IMR-90 (cell line): ENCODE measurements at regions not wholly inside any gene's neighbourhood (a gene's known extent, or its start where the extent isn't known, plus 50 kb on each side); places are given as distances from the start of the nearest gene placed in this dataset.

Experiments
- ATAC-seq: fragments of 200-7000 bp; cut with Tn5 transposase; 2 replicates; pipeline ENCODE4 v1.9.1; 2020; ENCODE audit warnings: low read depth, mild to moderate bottlenecking, moderate library complexity
- BruUV-seq: library from RNA; stranded (reverse); fragments of 400-500 nt; replicated peaks from 2 replicates; lab custom pipeline; 2021; lab: Mats Ljungman, UMichigan
- CTCF ChIA-PET: fragments of 300-600 bp; formaldehyde crosslinking; extraction: SDS; loops from one replicate; lab custom pipeline; 2021; ENCODE audit warnings: antibody characterized with exemption; lab: Yijun Ruan, JAX
- POLR2A ChIA-PET: fragments of 300-600 bp; sonication (Branson Sonifier 250); formaldehyde crosslinking; loops from one replicate; lab custom pipeline; 2022; ENCODE audit warnings: antibody characterized with exemption; ENCODE audit not compliant: unreplicated experiment; lab: Charles Lee
- DNase-seq: peaks from one replicate; pipeline ENCODE4 v3.0.0; 2013
- H2AFZ ChIP-seq: replicated peaks from 2 replicates; pipeline ENCODE3; 2013; ENCODE audit warnings: low read length, mild to moderate bottlenecking; ENCODE audit not compliant: poor library complexity
- H2AK5ac ChIP-seq: 2 replicates; pipeline ENCODE4 v1.6.1; 2013; ENCODE audit warnings: low read depth, low read length, inconsistent platforms
- H2AK9ac ChIP-seq: replicated peaks from 2 replicates; pipeline ENCODE3; 2013; ENCODE audit warnings: mild to moderate bottlenecking, low read depth, low read length, moderate library complexity; ENCODE audit not compliant: poor library complexity
- H2BK120ac ChIP-seq: 2 replicates; pipeline ENCODE4 v1.6.1; 2013; ENCODE audit warnings: low read depth, low read length, inconsistent platforms
- H2BK15ac ChIP-seq: 3 replicates; pipeline ENCODE4 v1.6.1; 2013; ENCODE audit warnings: low read depth, low read length, inconsistent platforms
- H2BK20ac ChIP-seq: 2 replicates; pipeline ENCODE4 v1.6.1; 2013; ENCODE audit warnings: low read depth, mild to moderate bottlenecking, inconsistent platforms, low read length, moderate library complexity
- H2BK5ac ChIP-seq: 2 replicates; pipeline ENCODE4 v1.6.1; 2013; ENCODE audit warnings: mild to moderate bottlenecking, low read depth, low read length, inconsistent platforms; ENCODE audit not compliant: poor library complexity, severe bottlenecking
- H3K14ac ChIP-seq: replicated peaks from 2 replicates; pipeline ENCODE4 v1.6.1; 2013; ENCODE audit warnings: low read depth, low read length, inconsistent platforms
- H3K18ac ChIP-seq: 2 replicates; pipeline ENCODE4 v1.6.1; 2013; ENCODE audit warnings: low read depth, low read length, control low read depth
- H3K23ac ChIP-seq: 2 replicates; pipeline ENCODE4 v1.6.1; 2013; ENCODE audit warnings: low read depth, low read length, inconsistent platforms
- H3K27ac ChIP-seq: 2 replicates; pipeline ENCODE4 v1.5.1; 2013; ENCODE audit warnings: mild to moderate bottlenecking, control low read depth, low read length; ENCODE audit not compliant: insufficient read depth
- H3K27me3 ChIP-seq: 2 replicates; pipeline ENCODE4 v1.6.1; 2013; ENCODE audit warnings: low read length; ENCODE audit not compliant: control insufficient read depth, insufficient read depth
- H3K36me3 ChIP-seq: 2 replicates; pipeline ENCODE4 v1.6.1; 2013; ENCODE audit warnings: low read length, mixed read lengths; ENCODE audit not compliant: control insufficient read depth, insufficient read depth
- H3K4ac ChIP-seq: 2 replicates; pipeline ENCODE4 v1.6.1; 2013; ENCODE audit warnings: low read depth, low read length, inconsistent platforms
- H3K4me1 ChIP-seq: 2 replicates; pipeline ENCODE4 v1.6.1; 2013; ENCODE audit warnings: low read length, mixed read lengths; ENCODE audit not compliant: control insufficient read depth, insufficient read depth
- H3K4me2 ChIP-seq: 2 replicates; pipeline ENCODE4 v1.6.1; 2013; ENCODE audit warnings: low read depth, mild to moderate bottlenecking, control low read depth, low read length, moderate library complexity
- H3K4me3 ChIP-seq: 2 replicates; pipeline ENCODE4 v1.5.1; 2013; ENCODE audit warnings: low read depth, mild to moderate bottlenecking, control low read depth, low read length, moderate library complexity; ENCODE audit not compliant: insufficient read depth
- H3K56ac ChIP-seq: 2 replicates; pipeline ENCODE4 v1.6.1; 2013; ENCODE audit warnings: low read length, inconsistent platforms; ENCODE audit not compliant: insufficient read depth; ENCODE audit errors: extremely low read depth
- H3K79me1 ChIP-seq, 2 experiments: 2 replicates each; pipeline ENCODE4 v1.6.1; 2013; ENCODE audit warnings: low read length in 2 of 2, inconsistent platforms in 1 of 2, low read depth in 1 of 2
- H3K9ac ChIP-seq: 2 replicates; pipeline ENCODE4 v1.6.1; 2013; ENCODE audit warnings: low read depth, low read length, control low read depth
- H3K9me1 ChIP-seq: 2 replicates; pipeline ENCODE4 v1.6.1; 2013; ENCODE audit warnings: low read length, inconsistent platforms; ENCODE audit not compliant: insufficient read depth
- H3K9me3 ChIP-seq: 2 replicates; pipeline ENCODE4 v1.6.1; 2013; ENCODE audit warnings: low read length; ENCODE audit not compliant: control insufficient read depth, insufficient read depth
- H4K20me1 ChIP-seq: 2 replicates; pipeline ENCODE4 v1.6.1; 2013; ENCODE audit warnings: low read length, inconsistent platforms; ENCODE audit not compliant: insufficient read depth
- H4K5ac ChIP-seq: 2 replicates; pipeline ENCODE4 v1.6.1; 2013; ENCODE audit warnings: mild to moderate bottlenecking, low read depth, low read length, control low read depth
- H4K8ac ChIP-seq, 2 experiments: 2 replicates each; pipeline ENCODE4 v1.6.1; 2013; ENCODE audit warnings: low read depth in 2 of 2, low read length in 2 of 2, control low read depth in 1 of 2, inconsistent platforms in 1 of 2
- H4K91ac ChIP-seq: 2 replicates; pipeline ENCODE4 v1.6.1; 2013; ENCODE audit warnings: low read depth, low read length, inconsistent platforms; ENCODE audit not compliant: insufficient read depth
- BHLHE40 ChIP-seq: fragments of 150-350 bp; IDR thresholded peaks from 2 replicates; pipeline ENCODE4 v1.6.1; 2016; ENCODE audit warnings: mild to moderate bottlenecking, low read depth, low read length
- CEBPB ChIP-seq: IDR thresholded peaks from 2 replicates; pipeline ENCODE4 v1.6.1; 2012; ENCODE audit warnings: low read depth, low read length, improper control_type of control experiment
- CHD1 ChIP-seq: IDR thresholded peaks from 2 replicates; pipeline ENCODE4 v1.6.1; 2012; ENCODE audit warnings: low read depth, low read length, improper control_type of control experiment
- ELK1 ChIP-seq: fragments of 150-350 bp; IDR thresholded peaks from 2 replicates; pipeline ENCODE4 v1.6.1; 2016; ENCODE audit warnings: low read depth, mild to moderate bottlenecking, low read length, moderate library complexity, borderline replicate concordance
- FOS ChIP-seq: fragments of 150-350 bp; IDR thresholded peaks from 2 replicates; pipeline ENCODE4 v1.6.1; 2016; ENCODE audit warnings: low read depth, low read length
- MAFK ChIP-seq: IDR thresholded peaks from 2 replicates; pipeline ENCODE4 v1.6.1; 2012; ENCODE audit warnings: low read depth, low read length, improper control_type of control experiment
- MAZ ChIP-seq: IDR thresholded peaks from 2 replicates; pipeline ENCODE4 v1.6.1; 2012; ENCODE audit warnings: low read depth, mild to moderate bottlenecking, low read length, improper control_type of control experiment, moderate library complexity, borderline replicate concordance
- NFE2L2 ChIP-seq: fragments of 150-350 bp; IDR thresholded peaks from 2 replicates; pipeline ENCODE4 v1.6.1; 2016; ENCODE audit warnings: low read depth, mild to moderate bottlenecking, low read length
- RAD21 ChIP-seq: IDR thresholded peaks from 2 replicates; pipeline ENCODE4 v1.6.1; 2012; ENCODE audit warnings: low read length, improper control_type of control experiment
- RCOR1 ChIP-seq: IDR thresholded peaks from 2 replicates; pipeline ENCODE4 v1.6.1; 2012; ENCODE audit warnings: mild to moderate bottlenecking, low read length, improper control_type of control experiment; ENCODE audit not compliant: insufficient replicate concordance
- RFX5 ChIP-seq: IDR thresholded peaks from 2 replicates; pipeline ENCODE4 v1.8.0; 2012; ENCODE audit warnings: low read depth, mild to moderate bottlenecking, low read length, moderate library complexity
- SMC3 ChIP-seq: fragments of 150-350 bp; IDR thresholded peaks from 2 replicates; pipeline ENCODE4 v1.6.1; 2016; ENCODE audit warnings: low read depth, mild to moderate bottlenecking, antibody characterized with exemption, low read length, moderate library complexity
- USF2 ChIP-seq: fragments of 150-350 bp; IDR thresholded peaks from 2 replicates; pipeline ENCODE4 v1.6.1; 2017; ENCODE audit warnings: mild to moderate bottlenecking, antibody characterized with exemption, low read length, low read depth
- WGBS, 2 experiments: methylation state at CpG; one replicate each; pipeline versions ENCODE4 v1.1.5 to v1.1.7; 2013; ENCODE audit warnings: missing lambda C conversion rate in 2 of 2; ENCODE audit not compliant: insufficient read length in 1 of 2; ENCODE audit errors: extremely low coverage in 2 of 2; 5-methylcytosine and 5-hydroxymethylcytosine counted together
- dilution Hi-C: fragments of 300-500 bp; cut with HindIII; formaldehyde crosslinking; loops from one replicate; pipeline ENCODE4 v1.14.3; 2018; ENCODE audit warnings: low sequenced_read_pairs; ENCODE audit not compliant: unreplicated experiment
- in situ Hi-C: fragments of 300-500 bp; cut with MboI; formaldehyde crosslinking; loops from 3 replicates; pipeline ENCODE4 v1.14.3; 2019; ENCODE audit warnings: low sequenced_read_pairs, inconsistent platforms, mixed read lengths
- intact Hi-C: fragments of 100-400 bp; cut with micrococcal nuclease; formaldehyde crosslinking; loops from 2 replicates; pipeline ENCODE4 v1.10.0; 2022
- TF ChIP-seq, protein P1 (sequence below): conservative IDR thresholded peaks from 2 replicates; pipeline ENCODE4 v1.5.1; 2012; ENCODE audit warnings: mild to moderate bottlenecking, low read depth, low read length, improper control_type of control experiment

DNA sequence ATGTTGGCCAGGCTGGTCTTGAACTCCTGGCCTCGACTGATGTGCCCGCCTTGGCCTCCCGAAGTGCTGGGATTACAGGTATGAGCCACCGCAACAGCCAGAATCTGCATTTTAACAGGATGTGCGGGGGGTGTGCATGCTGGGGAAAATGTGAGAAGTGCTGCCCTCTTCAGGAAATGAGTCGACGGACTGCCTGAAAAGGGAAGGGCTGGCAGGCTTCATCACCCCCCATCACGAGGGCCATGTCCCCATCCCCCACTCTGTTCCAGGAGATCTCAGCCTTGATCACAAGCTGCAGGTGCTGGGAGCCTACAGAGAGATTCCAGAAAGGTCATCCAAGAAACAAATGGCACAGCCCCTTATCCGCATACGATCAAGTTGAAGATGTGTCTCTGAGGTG, 195.3 kb upstream of the RPL38 start:
- ChIA-PET POLR2A (no interaction called here), CTCF (interaction anchor here (0.6 kb wide), 1 partner anchor 12 kb away, joined by 3 read pairs; no protein-coding TSS in a partner anchor)
- Histone ChIP-seq H3K23ac (no peak overlapping the region), H2BK120ac (no peak overlapping the region), H4K8ac (no peak overlapping the region), H3K56ac (no peak overlapping the region), H4K91ac (no peak overlapping the region), H4K5ac (no peak overlapping the region), H2AK5ac (no peak overlapping the region), H3K14ac (no peak overlapping the region), H3K4me2 (no peak overlapping the region), H3K18ac (no peak overlapping the region), H2BK20ac (no peak overlapping the region), H3K9me3 (peaks cover 26% of the 10 kb centered on the region), H4K20me1 (no peaks in the 10 kb centered on the region), H2AK9ac (no peak overlapping the region), H3K9me1 (no peaks in the 10 kb centered on the region), H3K4me1 (no peaks in the 10 kb centered on the region), H3K27me3 (no peaks in the 10 kb centered on the region), H3K9ac (no peak overlapping the region), H2BK5ac (no peak overlapping the region), H3K36me3 (no peaks in the 10 kb centered on the region), H3K4me3 (no peak overlapping the region), H2BK15ac (no peak overlapping the region), H3K27ac (no peak overlapping the region), H2AFZ (no peak overlapping the region), H3K4ac (no peak overlapping the region), H3K79me1 (no peaks in the 10 kb centered on the region)
- no CpG with 5 or more reads among the region's 10 CpGs for WGBS, 2 experiments
- in situ Hi-C loops, result no loop called here
- no peak for ATAC-seq
- dilution Hi-C loops, result no loop called here
- DNase-seq, result no peak
- intact Hi-C loops, result no loop called here
- TF ChIP-seq NFE2L2, result no peak
- no peak for TF ChIP-seq MAZ
- no peak for TF ChIP-seq CEBPB
- no peak for TF ChIP-seq RAD21
- TF ChIP-seq, protein P1, sequence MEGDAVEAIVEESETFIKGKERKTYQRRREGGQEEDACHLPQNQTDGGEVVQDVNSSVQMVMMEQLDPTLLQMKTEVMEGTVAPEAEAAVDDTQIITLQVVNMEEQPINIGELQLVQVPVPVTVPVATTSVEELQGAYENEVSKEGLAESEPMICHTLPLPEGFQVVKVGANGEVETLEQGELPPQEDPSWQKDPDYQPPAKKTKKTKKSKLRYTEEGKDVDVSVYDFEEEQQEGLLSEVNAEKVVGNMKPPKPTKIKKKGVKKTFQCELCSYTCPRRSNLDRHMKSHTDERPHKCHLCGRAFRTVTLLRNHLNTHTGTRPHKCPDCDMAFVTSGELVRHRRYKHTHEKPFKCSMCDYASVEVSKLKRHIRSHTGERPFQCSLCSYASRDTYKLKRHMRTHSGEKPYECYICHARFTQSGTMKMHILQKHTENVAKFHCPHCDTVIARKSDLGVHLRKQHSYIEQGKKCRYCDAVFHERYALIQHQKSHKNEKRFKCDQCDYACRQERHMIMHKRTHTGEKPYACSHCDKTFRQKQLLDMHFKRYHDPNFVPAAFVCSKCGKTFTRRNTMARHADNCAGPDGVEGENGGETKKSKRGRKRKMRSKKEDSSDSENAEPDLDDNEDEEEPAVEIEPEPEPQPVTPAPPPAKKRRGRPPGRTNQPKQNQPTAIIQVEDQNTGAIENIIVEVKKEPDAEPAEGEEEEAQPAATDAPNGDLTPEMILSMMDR, result no peak
- no peak for TF ChIP-seq FOS
- TF ChIP-seq CHD1, result no peak
- TF ChIP-seq MAFK, result no peak
- TF ChIP-seq ELK1, result no peak
- no peak for TF ChIP-seq RFX5
- no peak for TF ChIP-seq USF2
- no peak for TF ChIP-seq SMC3
- no peak for TF ChIP-seq RCOR1
- TF ChIP-seq BHLHE40, result no peak
- BruUV-seq, result no TSS peak
